Adrenal gland (tissue), 9 donors: ENCODE measurements at regions not wholly inside any gene's neighbourhood (a gene's known extent, or its start where the extent isn't known, plus 50 kb on each side); places are given as distances from the start of the nearest gene placed in this dataset.
A peak's percentile ranks its signal among the peaks of the same experiment; 100 is the strongest.
"Not testable (repeated sequence)": the region's sequence is repeated elsewhere in the genome, so short reads cannot be mapped to it uniquely, and the experiment has no call there.

Experiments
- DNase-seq, 7 donors: peaks; one replicate each; pipeline ENCODE4 v3.0.0-alpha.2; 2019 to 2020
- H3K27ac ChIP-seq, 5 donors: fragments of 200-600 bp; sonication (generic) in 4 of 5; 1 replicate in 3 of 5; 2 replicates in 2 of 5; pipeline versions ENCODE4 v1.5.1 to v1.8.0; 2016 to 2020; ENCODE audit warnings: mild to moderate bottlenecking in 1 of 5
- H3K27me3 ChIP-seq: fragments of 200-600 bp; 2 replicates; pipeline ENCODE4 v1.8.0; 2021
- H3K36me3 ChIP-seq, 2 donors: fragments of 200-600 bp; replicated peaks in 1 of 2; 1 replicate in 1 of 2; 2 replicates in 1 of 2; pipeline versions ENCODE4 v1.5.1 to v1.8.0; 2018 to 2022
- H3K4me1 ChIP-seq, 2 donors: fragments of 200-600 bp; replicated peaks in 1 of 2; 1 replicate in 1 of 2; 2 replicates in 1 of 2; pipeline versions ENCODE4 v1.5.1 to v1.8.0; 2018 to 2021
- H3K4me3 ChIP-seq, 4 donors: fragments of 200-600 bp; sonication (generic) in 3 of 4; one replicate each; pipeline ENCODE4 v1.5.1; 2016 to 2018
- H3K9me3 ChIP-seq, 3 donors: fragments of 200-600 bp; sonication (generic) in 1 of 3; replicated peaks in 1 of 3; 1 replicate in 2 of 3; 2 replicates in 1 of 3; pipeline versions ENCODE4 v1.5.1 to v1.8.0; 2016 to 2021
- CTCF ChIP-seq, 6 experiments: fragments of 450-650 bp in 4 of 6; fragments of 200-600 bp in 2 of 6; sonication (generic) in 1 of 6; IDR thresholded peaks; 1 replicate in 5 of 6; 2 replicates in 1 of 6; pipeline versions ENCODE4 v1.5.1 to v1.8.0; 2016 to 2021; ENCODE audit warnings: antibody characterized with exemption in 6 of 6, mild to moderate bottlenecking in 2 of 6, moderate library complexity in 1 of 6
- POLR2A ChIP-seq, 2 donors: fragments of 450-650 bp; IDR thresholded peaks; one replicate each; pipeline ENCODE4 v1.6.1; 2017; ENCODE audit warnings: antibody characterized with exemption in 2 of 2, mild to moderate bottlenecking in 2 of 2, moderate library complexity in 1 of 2
- WGBS, 4 donors: extraction: QIAGEN DNeasy Blood & Tissue Kit in 2 of 4; methylation state at CpG; one replicate each; pipeline versions ENCODE4 v1.1.5 to v1.1.7; 2013 to 2017; 5-methylcytosine and 5-hydroxymethylcytosine counted together
- intact Hi-C, 2 donors: fragments of 100-400 bp; cut with DNase I; formaldehyde crosslinking; loops; one replicate each; pipeline versions ENCODE4 v1.14.1 to v1.15.0; 2022 to 2023
- donor health status: healthy with polysubstance abuse.
- donor health status: Bipolar disorder and iron deficiency.
- donor health status: DM: yes; HTN: yes; CAD: no.
- donor health status: DM: no; HTN: no; CAD: no.
- donor health status: DM: no; HTN: no; CAD: no.

GRCh38 chr10:21379143-21379542, 146.3 kb downstream of the SKIDA1 start:
- intact Hi-C loops = loop anchor here in 1 of 2 donors (10.0 kb wide), 1 partner anchor 94 kb away; no protein-coding TSS in a partner anchor
- 67 to 84% (median 72%) methylated on average over 3 of the region's 3 CpGs for whole genome bisulfite sequencing, 4 donors
- no peaks in the 10 kb centered on the region for H3K36me3 ChIP-seq

DNA sequence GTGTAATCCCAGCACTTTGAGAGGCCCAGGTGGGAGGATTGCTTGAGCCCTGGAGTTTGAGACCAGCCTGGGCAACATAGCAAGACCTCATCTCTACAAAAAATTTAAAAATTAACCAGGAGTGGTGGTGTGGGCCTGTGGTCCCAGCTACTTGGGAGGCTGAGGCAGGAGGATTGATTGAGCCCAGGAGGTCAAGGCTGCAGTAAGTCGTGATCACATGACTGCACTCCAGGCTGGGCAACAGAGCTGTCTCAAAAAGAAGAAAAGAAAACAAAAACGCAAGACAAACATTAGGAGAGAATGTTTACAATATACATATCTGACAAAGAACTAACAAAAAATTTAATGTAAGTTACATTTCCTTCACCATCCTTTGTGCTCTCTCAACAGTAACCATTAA, 150.2 kb downstream of the SKIDA1 start:
- H3K4me3 ChIP-seq, H3K4me1 ChIP-seq, DNase-seq, H3K9me3 ChIP-seq, H3K27me3 ChIP-seq, H3K27ac ChIP-seq, H3K36me3 ChIP-seq: not testable (repeated sequence)
- 67 to 82% (median 72%) methylated on average over 2 of the region's 2 CpGs for WGBS, 4 donors
- intact Hi-C loops = loop anchor here in 1 of 2 donors (10.0 kb wide), 1 partner anchor 90 kb away; no protein-coding TSS in a partner anchor

More at GRCh38 chr10:21379143-21379542, 146.3 kb downstream of the SKIDA1 start:
- Histone ChIP-seq H3K27me3 (no peaks in the 10 kb centered on the region), H3K4me3 (no peak overlapping the region), H3K4me1 (no peaks in the 10 kb centered on the region), H3K9me3 (no peaks in the 10 kb centered on the region), H3K27ac (no peak overlapping the region)
- DNase-seq = no peak
- TF ChIP-seq POLR2A (IDR thresholded peaks at IDR 0.05) = no peak
- no peak for TF ChIP-seq CTCF (IDR thresholded peaks at IDR 0.05)

DNA sequence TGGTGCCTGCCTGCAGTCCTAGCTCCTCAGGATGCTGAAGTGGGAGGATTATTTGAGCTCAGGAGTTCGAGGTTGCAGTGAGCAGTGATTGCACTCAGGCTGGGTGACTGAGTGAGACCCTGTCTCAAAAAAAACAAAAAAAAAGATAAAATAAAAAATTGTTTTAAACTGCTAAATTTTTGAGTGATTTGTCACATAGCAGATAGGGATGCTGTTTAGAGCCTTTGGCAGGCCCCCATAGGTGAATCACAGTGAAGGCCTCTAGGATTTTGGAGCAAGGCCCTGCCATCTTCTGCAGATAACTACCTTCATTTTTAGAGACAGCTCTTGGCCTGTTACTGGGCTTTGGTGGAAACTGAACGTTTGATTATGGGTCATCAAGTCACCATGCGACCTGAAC, 151.6 kb downstream of the SKIDA1 start:
- not testable (repeated sequence) for H3K9me3 ChIP-seq, H3K27me3 ChIP-seq, H3K27ac ChIP-seq, H3K4me3 ChIP-seq, DNase-seq, H3K36me3 ChIP-seq
- H3K4me1 ChIP-seq = peaks cover 15 to 20% of the 10 kb centered on the region in 2 donors
- intact Hi-C loops = loop anchor here in 1 of 2 donors (10.0 kb wide), 1 partner anchor 89 kb away; no protein-coding TSS in a partner anchor
- WGBS, 4 donors = 67 to 80% (median 74%) methylated on average over 3 of the region's 3 CpGs

DNA sequence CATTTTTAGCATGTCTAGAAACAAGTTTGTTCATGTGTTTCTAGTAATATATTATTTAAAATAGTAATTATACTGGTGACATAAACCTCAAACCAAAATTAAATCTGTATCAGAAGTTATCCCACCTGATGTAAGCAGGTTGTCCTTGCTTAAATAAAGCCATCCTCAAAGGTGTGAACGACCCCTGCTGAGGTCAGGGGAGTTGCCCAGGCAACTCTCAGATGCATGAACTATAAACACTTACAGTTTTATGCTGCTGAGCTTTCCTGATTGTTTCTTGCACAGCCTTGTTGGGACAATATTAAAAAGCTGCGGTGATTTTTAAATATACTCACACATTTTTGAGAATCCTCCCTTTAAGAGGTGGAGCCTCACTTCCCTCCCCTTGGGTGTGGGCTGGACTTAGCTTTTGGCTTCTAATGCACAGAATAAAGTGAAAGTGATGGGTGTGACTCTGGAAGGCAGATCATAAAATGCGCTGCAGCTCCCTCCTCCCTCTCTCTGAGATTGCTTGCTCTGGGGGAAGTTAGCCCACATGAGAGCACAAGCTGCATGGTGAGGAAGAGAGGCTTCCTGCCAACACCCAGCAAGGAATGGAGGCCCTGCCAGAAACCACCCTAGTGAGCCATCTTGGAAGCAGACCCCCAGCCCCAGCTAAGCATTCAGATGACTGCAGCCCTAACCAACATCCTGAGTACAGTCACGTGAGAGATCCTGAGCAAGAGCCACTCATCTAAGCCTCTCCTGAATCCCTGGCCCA, 152.7 kb downstream of the SKIDA1 start:
- Histone ChIP-seq H3K27me3 (no peaks in the 10 kb centered on the region), H3K4me1 (peaks cover 17 to 29% of the 10 kb centered on the region in 2 donors), H3K4me3 (peak overlapping the region in 2 of 4 donors; percentile 13 to 33), H3K27ac (peak overlapping the region in 2 of 5 donors; percentile 60 to 72), H3K9me3 (no peaks in the 10 kb centered on the region), H3K36me3 (no peaks in the 10 kb centered on the region)
- peak; percentile 41 to 77 (median 69) for DNase-seq
- TF ChIP-seq POLR2A (IDR thresholded peaks at IDR 0.05) (peak in 1 of 2 donors; percentile 57), CTCF (IDR thresholded peaks at IDR 0.05) (no peak)
- intact Hi-C loops = loop anchor here in 1 of 2 donors (10.0 kb wide), 1 partner anchor 88 kb away; no protein-coding TSS in a partner anchor
- 23 to 37% (median 32%) methylated on average over 3 to 4 of the region's 4 CpGs for WGBS, 4 donors

GRCh38 chr10:21369697-21370096, 155.8 kb downstream of the SKIDA1 start:
- 9 to 36% (median 19%) methylated on average over 2 of the region's 2 CpGs for WGBS, 4 donors
- H3K4me3 ChIP-seq = no peak overlapping the region
- H3K36me3 ChIP-seq = no peaks in the 10 kb centered on the region
- peaks cover 21 to 33% of the 10 kb centered on the region in 2 donors for H3K4me1 ChIP-seq
- peak in 1 of 7 donors; percentile 32 for DNase-seq
- intact Hi-C loops = loop anchor here in 1 of 2 donors (10.0 kb wide), 1 partner anchor 85 kb away; no protein-coding TSS in a partner anchor
- no peaks in the 10 kb centered on the region for H3K27me3 ChIP-seq
- H3K9me3 ChIP-seq = no peaks in the 10 kb centered on the region
- TF ChIP-seq CTCF (IDR thresholded peaks at IDR 0.05) = no peak
- no peak for TF ChIP-seq POLR2A (IDR thresholded peaks at IDR 0.05)
- peak overlapping the region in 2 of 5 donors; percentile 29 to 50 for H3K27ac ChIP-seq
